ENCODE measurements at regions not wholly inside any gene's neighbourhood (a gene's known extent, or its start where the extent isn't known, plus 50 kb on each side); places are given as distances from the start of the nearest gene placed in this dataset.

DNA sequence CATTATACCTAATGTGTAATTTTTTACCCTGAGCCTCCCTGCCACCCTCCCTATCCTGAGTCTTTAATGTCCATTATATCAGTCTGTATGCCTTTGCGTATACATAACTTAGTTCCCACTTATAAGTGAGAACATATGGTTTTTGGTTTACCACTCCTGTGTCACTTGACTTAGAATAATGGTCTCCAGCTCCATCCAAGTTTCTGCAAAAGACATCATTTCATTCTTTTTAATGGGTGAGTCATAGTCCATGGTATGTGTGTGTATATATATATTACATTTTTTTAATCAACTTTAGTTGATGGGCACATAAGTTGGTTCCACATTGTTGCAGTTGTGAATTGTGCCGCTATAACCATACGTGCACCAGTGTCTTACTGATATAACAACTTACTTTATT, 477.1 kb upstream of the NEGR1 start:
- no peaks in the 10 kb centered on the region for H3K36me3 ChIP-seq (ENCODE audit: low read depth)
- H4K20me1 ChIP-seq (ENCODE audit: insufficient read depth): no peaks in the 10 kb centered on the region
- H2AFZ ChIP-seq: no peak overlapping the region
- CTCF ChIA-PET: no interaction called here
- no peaks in the 10 kb centered on the region for H3F3A ChIP-seq (ENCODE audit: insufficient read depth, low read depth)
- DNase-seq: no peak
- H3K27ac ChIP-seq: no peak overlapping the region
- no peaks in the 10 kb centered on the region for H3K27me3 ChIP-seq (ENCODE audit: insufficient read depth, low read depth)
- H3K4me2 ChIP-seq: no peak overlapping the region
- BruUV-seq (replicated peaks): no TSS peak
- no peaks in the 10 kb centered on the region for H3K79me2 ChIP-seq (ENCODE audit: low read depth)
- no peaks in the 10 kb centered on the region for H3K4me1 ChIP-seq (replicated peaks; ENCODE audit: insufficient read depth)
- TF ChIP-seq EZH2 (IDR thresholded peaks at IDR 0.05; ENCODE audit: low read depth): no peak
- TF ChIP-seq, protein P1, sequence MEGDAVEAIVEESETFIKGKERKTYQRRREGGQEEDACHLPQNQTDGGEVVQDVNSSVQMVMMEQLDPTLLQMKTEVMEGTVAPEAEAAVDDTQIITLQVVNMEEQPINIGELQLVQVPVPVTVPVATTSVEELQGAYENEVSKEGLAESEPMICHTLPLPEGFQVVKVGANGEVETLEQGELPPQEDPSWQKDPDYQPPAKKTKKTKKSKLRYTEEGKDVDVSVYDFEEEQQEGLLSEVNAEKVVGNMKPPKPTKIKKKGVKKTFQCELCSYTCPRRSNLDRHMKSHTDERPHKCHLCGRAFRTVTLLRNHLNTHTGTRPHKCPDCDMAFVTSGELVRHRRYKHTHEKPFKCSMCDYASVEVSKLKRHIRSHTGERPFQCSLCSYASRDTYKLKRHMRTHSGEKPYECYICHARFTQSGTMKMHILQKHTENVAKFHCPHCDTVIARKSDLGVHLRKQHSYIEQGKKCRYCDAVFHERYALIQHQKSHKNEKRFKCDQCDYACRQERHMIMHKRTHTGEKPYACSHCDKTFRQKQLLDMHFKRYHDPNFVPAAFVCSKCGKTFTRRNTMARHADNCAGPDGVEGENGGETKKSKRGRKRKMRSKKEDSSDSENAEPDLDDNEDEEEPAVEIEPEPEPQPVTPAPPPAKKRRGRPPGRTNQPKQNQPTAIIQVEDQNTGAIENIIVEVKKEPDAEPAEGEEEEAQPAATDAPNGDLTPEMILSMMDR (conservative IDR thresholded peaks at IDR 0.05): no peak
- no peaks in the 10 kb centered on the region for H3K9me2 ChIP-seq (ENCODE audit: insufficient read depth)
- no peaks in the 10 kb centered on the region for H3K9me3 ChIP-seq (ENCODE audit: insufficient read depth, low read depth)
- no peak overlapping the region for H3K4me3 ChIP-seq
- intact Hi-C loops (cut with micrococcal nuclease; ENCODE audit: unreplicated experiment): no loop called here
- POLR2A ChIA-PET (ENCODE audit: unreplicated experiment): no interaction called here

DNA sequence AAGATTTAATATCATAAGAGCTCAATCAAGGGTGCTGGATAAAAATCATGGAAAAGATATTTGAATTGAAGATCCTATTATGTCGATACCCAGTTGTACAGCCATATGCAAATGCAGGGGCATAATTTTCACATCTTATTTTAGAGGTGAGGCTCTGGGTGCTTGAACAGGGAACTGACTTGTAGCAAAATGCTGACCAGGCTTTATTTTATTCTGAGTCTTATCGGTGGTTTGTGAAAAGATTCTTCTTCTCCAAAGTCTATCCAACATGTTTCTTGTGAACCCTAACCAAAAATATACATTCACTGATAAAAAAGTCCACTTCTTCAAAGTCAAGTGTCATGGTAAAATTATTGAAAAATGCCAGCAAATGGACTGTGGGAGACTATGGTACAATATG, 475.5 kb upstream of the NEGR1 start:
- no peak overlapping the region for H2AFZ ChIP-seq
- TF ChIP-seq, protein P1 (conservative IDR thresholded peaks at IDR 0.05): no peak
- intact Hi-C loops (cut with micrococcal nuclease; ENCODE audit: unreplicated experiment): no loop called here
- POLR2A ChIA-PET (ENCODE audit: unreplicated experiment): no interaction called here
- H3K79me2 ChIP-seq (ENCODE audit: low read depth): no peaks in the 10 kb centered on the region
- H3K9me3 ChIP-seq (ENCODE audit: insufficient read depth, low read depth): no peaks in the 10 kb centered on the region
- DNase-seq: no peak
- H4K20me1 ChIP-seq (ENCODE audit: insufficient read depth): no peaks in the 10 kb centered on the region
- H3K27ac ChIP-seq: no peak overlapping the region
- no peak overlapping the region for H3K4me2 ChIP-seq
- CTCF ChIA-PET: no interaction called here
- no peak overlapping the region for H3K4me3 ChIP-seq
- H3K27me3 ChIP-seq (ENCODE audit: insufficient read depth, low read depth): no peaks in the 10 kb centered on the region
- H3K9me2 ChIP-seq (ENCODE audit: insufficient read depth): no peaks in the 10 kb centered on the region
- H3K4me1 ChIP-seq (replicated peaks; ENCODE audit: insufficient read depth): no peaks in the 10 kb centered on the region
- no peaks in the 10 kb centered on the region for H3K36me3 ChIP-seq (ENCODE audit: low read depth)
- no TSS peak for BruUV-seq (replicated peaks)
- no peaks in the 10 kb centered on the region for H3F3A ChIP-seq (ENCODE audit: insufficient read depth, low read depth)

DNA sequence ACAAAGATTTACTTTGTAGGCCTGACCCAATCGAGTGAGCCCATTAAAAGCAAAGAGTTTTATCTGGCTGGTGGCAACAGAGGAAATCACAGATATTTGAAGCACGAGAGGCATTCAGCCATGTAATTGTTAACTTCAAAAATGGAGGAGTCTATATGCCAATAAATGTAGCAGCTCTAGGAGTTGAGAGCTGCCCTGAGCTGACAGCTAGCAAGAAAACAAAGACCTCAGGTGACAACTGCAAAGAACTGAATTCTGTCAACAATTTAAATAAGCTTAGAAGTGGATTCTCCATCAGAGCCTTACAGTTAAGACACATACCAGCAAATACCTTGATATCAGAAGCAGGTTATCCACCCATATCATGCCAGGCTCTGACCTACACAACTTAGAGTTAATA, 463.1 kb upstream of the NEGR1 start:
- no peak overlapping the region for H3K4me3 ChIP-seq
- no peak for DNase-seq
- no peaks in the 10 kb centered on the region for H4K20me1 ChIP-seq (ENCODE audit: insufficient read depth)
- no peak overlapping the region for H3K27ac ChIP-seq
- no peaks in the 10 kb centered on the region for H3K36me3 ChIP-seq (ENCODE audit: low read depth)
- H3K9me3 ChIP-seq (ENCODE audit: insufficient read depth, low read depth): no peaks in the 10 kb centered on the region
- H3K79me2 ChIP-seq (ENCODE audit: low read depth): no peaks in the 10 kb centered on the region
- intact Hi-C loops (cut with micrococcal nuclease; ENCODE audit: unreplicated experiment): no loop called here
- no peaks in the 10 kb centered on the region for H3K4me1 ChIP-seq (replicated peaks; ENCODE audit: insufficient read depth)
- ChIA-PET POLR2A (ENCODE audit: unreplicated experiment) (no interaction called here), CTCF (no interaction called here)
- TF ChIP-seq EZH2 (IDR thresholded peaks at IDR 0.05; ENCODE audit: low read depth): no peak
- TF ChIP-seq, protein P1 (conservative IDR thresholded peaks at IDR 0.05): no peak
- no peak overlapping the region for H3K4me2 ChIP-seq
- H2AFZ ChIP-seq: no peak overlapping the region
- no peaks in the 10 kb centered on the region for H3F3A ChIP-seq (ENCODE audit: insufficient read depth, low read depth)
- no peaks in the 10 kb centered on the region for H3K9me2 ChIP-seq (ENCODE audit: insufficient read depth)
- H3K27me3 ChIP-seq (ENCODE audit: insufficient read depth, low read depth): no peaks in the 10 kb centered on the region
- no TSS peak for BruUV-seq (replicated peaks)

Data from PC-9 (cell line).